HG03571 (cell line): ENCODE measurements at regions not wholly inside any gene's neighbourhood (a gene's known extent, or its start where the extent isn't known, plus 50 kb on each side); places are given as distances from the start of the nearest gene placed in this dataset.

ENCODE experiments used
- ATAC-seq: cut with Tn5 transposase; IDR thresholded peaks from one replicate; pipeline ENCODE4 v1.9.1; 2021; ENCODE audit not compliant: unreplicated experiment

DNA sequence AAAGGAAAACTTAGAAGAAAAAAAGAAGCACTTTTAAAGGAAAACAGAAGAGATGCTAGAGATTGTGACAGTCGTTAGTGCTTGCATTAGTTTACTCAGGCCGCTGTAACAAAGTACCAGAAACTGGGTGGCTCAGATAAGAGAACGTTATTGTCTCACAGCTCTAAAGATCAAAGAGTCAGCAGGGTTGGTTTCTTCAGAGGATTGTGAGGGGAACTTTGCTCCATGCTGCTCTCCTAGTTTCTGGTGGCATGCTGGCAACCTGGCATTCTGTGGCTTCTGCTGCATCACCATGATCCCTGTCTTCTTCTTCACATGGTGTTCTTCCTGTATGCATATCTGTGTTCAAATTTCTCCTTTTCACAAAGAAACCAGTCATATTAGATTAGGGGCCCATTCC, 119.4 kb upstream of the PLEKHA5 start:
- ATAC-seq, result no peak

DNA sequence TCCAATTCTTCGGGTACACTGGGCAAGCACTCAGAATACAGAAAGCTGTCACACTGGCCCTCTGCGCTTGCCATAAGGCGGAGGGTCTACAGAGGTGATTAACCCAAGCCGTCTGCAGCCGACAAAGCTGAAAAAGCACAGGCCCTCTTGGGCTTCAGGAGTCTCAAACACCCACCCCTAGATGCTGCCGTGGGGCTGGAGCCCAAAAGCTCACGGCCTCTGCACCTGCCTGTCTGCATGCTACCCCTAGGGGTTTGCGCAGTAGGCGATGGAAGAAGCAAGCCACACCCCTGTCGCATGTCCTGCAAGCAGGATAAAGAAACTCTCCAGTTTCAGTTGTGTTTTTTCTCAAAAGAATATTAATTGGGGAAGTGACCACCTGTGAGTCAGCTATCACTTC, 118.8 kb upstream of the PLEKHA5 start:
- no peak for ATAC-seq

DNA sequence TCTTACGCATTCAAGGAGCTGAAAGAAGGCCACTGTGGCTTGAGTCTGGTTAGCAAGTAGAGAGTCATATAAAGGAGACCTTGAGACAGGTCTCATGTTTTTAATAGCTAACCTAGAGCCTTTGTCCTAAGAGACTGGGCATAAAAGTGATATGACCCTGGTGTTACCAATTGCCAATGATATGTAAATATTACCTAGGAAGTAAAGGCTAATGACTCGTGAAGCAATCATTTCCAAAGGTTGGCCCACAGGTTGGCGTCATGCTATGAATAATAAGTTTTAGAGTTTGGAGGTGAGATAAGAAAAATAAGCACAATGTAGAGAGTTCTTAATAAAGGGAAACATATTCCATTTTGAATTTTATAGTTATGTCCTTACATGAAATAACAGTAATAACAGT, 116.6 kb upstream of the PLEKHA5 start:
- ATAC-seq, result no peak

DNA sequence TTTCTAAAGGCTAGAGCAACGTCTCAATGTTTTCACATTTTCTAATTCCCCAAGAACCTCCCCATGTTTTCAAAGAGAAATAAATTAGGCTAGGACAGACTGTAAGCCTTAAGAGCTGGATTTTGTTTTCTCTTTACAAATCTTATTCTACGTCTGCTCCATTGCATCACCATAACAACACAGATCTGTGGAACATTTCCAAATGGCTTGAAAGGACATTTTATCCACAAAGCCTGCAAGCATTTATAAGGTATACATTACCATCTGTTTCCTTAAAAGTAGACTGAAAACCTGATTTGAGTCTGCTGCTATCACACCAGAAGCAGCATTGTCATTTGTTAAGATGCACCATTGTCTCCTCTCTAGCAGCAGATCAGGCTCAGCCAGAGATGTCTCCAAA, 115.3 kb upstream of the PLEKHA5 start:
- no peak for ATAC-seq

DNA sequence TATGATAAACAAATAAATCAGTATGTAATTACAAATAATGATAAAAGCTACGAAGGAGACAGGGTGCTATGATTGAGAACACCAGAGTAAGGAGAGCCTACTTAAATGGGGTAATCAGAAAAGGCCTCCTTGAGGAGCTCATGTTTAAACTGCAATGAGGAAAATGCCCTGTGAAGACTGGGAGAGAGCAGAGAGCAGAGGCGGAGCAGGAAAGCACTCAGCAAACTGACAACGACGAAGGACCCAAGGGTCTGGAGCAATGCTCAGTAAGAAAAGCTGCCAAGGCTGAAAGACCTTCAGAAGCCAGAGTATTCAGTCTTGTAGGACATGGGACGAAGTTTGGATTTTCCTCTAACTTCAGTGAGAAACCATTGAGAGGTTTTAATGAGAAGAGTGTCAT, 114.2 kb upstream of the PLEKHA5 start:
- no peak for ATAC-seq

DNA sequence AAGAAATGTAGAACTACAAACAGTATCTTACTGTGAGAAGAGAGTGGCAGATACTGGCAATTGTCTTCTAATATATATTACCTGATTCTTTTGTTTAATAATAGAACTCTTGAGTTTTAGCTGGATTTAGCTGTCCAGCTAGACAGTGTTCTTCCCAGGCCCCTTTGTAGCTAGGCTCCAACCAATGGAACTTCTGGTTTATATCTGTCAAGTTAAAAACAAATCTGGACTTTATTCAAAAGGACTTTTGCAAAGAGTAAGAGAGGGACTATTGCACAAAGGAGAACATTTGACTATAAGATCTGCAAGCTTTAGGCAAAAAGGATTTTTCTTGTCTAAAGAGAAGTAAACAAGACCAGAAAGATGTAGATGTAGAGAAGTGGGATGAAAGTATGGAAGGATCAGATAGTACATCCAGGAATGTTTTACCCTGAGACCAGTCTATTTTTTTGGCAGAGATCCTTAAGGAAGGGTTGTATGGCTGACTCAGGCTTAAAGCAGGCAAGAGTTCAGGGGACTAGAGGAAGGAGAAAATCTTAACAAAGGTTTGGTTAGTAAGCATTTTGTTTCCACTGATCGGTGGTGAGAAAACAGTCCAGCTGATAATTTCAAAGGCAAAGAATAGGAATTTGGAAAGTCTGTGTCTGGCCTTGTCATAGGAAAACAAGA, 111.1 kb upstream of the PLEKHA5 start:
- no peak for ATAC-seq

DNA sequence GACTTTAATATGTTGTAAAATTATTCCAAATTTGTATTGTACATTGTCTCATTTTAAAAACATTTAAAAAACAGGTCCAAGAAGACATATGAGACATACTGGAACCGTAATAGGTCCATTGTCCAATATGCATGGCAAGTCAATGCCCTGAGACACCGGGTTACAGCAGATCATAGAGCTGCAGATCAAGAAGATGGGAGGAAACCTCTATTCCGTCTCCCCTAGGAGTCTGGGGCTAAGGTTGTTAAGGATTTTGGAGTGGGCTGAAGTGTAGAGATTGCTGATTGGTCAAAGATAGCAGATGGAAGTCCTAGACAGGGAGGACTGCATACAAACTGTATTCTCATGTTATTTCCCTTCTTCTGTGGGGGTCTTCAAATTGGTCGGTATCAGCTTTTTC, 108.3 kb upstream of the PLEKHA5 start:
- ATAC-seq, result no peak

DNA sequence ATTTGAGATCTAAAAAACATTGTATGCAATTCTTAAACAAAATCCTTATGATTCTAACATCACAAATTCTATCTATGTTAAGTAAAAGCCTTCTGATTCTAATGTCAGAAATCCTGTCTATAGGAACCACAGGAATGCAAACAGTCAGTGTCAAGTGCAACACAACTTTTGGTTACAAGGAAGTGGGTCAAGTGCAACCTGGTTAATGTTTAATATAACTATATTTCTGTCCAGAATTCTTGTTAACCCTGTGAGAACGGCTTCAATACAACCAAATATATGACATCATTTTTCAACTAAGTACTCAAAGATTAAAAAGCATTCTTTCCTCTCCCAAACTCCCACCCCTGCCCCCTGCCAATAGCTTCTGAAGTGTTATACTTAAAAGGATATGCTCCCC, 107.9 kb upstream of the PLEKHA5 start:
- no peak for ATAC-seq

DNA sequence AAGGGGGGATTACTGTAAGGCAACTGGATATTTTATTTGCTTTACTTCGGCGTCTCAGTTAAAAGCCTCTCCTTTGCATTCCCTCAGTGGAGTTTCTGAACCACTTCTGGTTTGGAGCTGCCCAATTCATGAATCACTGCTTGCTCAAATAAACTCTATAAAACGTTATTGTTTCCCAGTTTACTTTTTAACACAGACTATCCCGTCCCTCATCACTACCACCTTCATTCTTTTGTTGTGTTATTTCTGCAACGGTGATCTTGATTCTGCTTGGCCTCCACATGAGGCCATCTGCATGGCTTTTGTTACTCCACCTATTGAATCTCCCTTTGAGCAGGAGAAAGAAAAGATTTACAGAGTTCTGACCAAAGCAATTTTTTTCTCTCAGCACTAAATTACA, 104.0 kb upstream of the PLEKHA5 start:
- ATAC-seq, result no peak

DNA sequence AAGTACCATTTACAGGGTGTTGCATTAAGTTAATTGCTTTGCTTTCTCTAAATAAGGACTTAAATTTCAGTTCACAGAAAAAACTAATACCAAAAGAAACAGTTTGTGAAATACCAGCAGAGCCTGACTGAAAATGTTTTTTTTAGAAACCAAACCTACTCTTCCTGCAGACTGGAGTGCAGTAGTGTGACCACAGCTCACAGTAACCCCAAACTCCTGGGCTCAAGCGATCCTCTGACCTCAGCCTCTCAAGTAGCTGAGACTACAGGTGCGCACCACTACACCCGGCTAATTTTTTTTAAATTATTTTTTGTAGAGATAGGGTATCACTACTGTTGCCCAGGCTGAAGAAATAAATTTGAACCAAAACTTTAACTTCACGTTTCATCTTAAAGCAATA, 103.5 kb upstream of the PLEKHA5 start:
- ATAC-seq, result no peak

DNA sequence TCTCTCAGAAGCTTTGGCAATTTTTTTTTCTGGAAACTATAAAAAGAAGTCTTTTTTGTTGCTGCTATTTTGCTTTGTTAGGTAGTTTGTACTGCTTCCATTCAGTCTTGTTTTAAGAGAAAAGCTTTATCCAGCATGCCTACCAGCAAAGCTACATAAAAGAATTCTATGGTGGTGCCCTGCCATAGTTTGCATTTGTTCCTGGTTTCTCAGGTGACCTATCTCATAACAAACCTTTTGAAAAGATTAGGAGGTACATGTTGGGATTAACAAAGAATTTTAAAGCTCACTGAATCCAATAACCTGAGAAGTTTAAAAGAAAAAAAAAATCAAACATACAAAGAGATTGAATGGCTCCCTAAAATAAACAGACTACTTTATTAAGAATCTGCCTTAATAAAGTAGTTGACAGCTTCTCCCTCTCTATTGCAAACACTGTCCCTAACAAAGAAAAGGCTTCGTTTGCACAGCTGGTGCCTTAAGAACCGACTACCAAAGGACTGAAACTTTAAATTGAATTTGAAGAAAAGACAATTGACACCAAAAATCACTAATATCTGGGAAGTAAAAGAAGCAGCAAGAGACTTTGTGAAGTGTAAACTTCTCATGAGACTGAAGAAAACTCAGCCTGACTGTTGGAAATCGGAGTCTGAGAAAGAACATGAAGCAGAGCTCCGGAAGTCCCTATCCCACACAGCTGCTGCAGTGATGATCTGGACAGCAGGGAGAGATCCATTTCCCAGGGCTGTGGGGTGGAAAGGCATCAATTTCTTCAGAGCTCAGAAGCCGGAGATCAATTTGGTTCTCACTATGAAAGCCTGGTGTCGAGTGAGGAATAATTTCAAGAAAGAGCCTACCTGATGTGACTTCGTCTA, 102.7 kb upstream of the PLEKHA5 start:
- no peak for ATAC-seq

DNA sequence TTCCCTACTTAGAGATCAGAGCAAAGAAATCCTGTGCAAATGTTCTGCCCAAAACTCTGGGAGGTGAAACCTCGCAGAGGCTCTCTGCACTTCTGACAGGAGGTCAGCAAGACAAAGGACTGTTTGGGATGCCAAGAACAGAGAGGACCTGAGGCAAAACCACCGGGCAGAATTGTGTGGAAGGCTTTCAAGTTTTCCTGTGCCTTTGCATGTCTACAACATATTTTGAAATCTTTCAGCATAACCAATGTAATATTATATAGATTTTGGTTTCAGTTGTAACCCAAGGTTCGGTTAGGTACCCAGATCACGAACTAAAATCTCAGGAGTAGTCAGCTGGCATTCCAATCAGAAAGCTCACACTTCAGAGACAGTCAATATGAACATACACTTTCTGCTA, 99.4 kb upstream of the PLEKHA5 start:
- no peak for ATAC-seq

DNA sequence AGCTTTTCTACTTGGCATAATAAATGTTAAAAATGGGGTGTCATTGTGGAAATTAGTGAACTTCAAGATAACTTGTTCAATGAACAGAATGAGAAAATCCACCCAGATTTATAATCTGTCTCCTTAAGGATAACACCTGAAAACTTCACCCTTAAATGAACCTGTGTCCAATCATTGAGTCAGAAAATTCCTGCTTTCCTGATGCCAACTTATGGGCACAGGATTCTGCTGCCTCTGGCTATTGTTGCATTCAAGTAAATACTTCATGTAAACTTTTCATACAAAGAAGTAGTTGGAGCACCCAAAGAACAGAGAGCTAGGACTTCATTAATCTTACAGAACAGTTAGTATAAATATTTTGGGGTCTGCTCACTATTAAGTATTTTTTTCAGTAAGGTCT, 98.9 kb upstream of the PLEKHA5 start:
- ATAC-seq, result no peak

DNA sequence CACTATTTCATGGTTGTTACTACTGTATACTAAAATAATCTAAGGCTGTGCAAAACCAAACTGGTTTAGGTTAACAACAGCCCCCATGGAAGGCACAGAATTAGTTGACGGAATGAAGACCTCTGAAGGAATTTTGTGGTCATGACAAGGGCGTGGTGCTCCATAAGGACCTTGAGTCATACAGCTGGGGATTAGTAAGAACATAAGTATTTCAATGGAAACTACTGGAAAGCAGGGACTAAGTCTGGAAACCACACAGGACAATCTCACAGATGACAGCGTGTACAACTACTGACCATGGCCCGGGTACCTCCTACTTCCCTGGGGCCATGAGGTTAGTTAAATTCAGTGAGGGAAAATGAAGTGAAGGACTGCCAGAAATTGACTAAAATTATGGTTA, 98.5 kb upstream of the PLEKHA5 start:
- no peak for ATAC-seq

DNA sequence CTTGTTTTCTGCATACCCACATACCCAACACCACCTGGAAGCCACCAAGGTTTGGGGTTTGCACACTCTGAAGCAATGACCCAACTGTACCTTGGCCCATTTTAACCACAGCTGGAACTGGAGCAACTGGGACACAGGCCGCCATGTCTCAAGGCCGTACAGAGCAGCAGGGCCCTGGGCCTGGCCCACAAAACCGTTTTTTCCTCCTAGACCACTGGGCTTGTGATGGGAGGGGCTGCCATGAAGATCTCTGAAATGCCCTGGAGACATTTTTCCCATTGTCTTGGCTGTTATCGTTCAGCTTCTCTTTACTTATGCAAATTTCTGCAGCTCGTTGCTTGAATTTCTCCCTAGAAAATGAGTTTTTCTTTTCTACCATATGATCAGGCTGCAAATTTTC, 96.7 kb upstream of the PLEKHA5 start:
- no peak for ATAC-seq

DNA sequence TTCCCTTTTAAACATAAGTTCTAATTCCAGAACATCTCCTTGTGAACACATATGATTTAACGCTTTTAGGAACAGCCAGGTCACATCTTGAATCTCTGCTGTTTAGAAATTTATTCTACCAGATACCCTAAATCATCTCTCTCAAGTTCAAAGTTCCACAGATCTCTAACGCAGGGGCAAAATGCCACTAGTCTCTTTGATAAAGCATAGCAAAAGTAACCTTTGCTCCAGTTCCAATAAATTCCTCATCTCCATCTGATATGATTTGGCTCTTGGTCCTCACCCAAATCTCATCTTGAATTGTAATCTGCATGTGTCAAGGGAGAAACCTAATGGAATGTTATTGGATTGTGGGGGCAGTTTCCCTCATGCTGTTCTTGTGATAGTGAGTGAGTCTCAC, 96.3 kb upstream of the PLEKHA5 start:
- ATAC-seq, result no peak

DNA sequence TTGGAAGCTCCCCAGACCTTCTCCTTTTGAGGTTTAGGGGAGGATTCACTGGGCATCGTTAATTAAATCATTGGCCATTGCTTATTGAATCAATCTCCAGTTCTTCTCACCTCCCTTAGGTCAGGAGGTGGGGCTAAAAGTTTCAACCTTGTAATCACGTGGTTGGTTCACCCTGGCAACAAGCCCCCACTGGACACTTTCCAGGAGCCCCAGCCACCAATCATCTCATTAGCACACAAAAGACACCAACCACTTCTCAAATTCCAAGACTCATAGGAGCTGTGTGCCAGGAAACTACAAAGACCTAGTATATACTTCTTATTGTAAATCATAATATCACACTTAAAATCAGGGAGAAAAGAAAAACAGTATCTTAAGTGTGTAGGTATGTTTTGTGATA, 94.6 kb upstream of the PLEKHA5 start:
- no peak for ATAC-seq

DNA sequence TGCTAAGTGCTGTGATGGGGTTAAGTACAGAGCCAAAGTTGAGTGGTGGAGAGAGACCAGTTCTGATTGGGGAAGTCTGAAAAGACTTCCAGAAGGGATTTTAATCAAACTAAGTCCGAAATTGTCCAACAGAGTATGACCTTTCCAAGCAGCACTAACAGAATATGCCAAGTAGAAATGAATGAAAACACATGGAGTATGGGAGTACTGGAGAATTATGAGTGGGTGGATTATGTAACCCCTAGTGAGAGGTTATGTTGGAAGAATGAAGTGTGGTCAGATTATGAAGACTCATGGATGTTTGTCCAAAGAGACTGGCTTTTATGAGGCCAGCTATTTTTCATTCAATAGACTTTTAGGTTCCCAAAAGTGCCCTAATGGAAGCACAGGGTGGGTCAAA, 94.0 kb upstream of the PLEKHA5 start:
- ATAC-seq, result no peak

DNA sequence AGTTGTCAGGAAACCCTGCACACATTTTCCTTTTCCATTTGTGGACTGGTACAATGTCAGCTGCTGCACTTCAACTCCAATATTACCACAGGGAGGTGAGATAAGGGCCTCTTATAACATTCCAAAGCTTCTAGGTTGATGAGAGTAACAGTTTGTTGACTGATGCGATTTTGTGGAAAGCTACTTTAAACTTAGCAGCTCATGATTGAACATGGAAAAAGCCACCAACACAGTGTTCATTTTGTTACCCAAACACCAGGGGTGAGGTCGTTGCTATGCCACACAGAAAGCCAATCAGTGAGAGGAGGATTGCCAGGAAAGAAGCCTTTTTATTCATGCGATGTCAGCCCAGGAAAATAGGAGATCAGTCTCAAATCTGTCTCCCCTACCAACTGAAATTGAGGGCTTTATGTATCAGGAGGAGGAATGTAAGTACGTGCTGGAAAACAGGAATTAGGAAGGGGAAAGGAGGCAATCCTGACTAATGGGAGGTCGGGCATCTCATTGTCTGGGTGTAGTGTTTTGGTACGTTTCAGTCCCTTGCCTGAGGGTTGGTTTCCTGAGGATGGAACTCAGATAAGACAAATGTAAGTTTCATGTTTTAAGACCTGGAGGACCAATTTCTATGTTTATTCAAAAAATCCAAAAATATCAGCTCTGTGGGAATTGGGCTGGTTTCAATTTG, 92.7 kb upstream of the PLEKHA5 start:
- no peak for ATAC-seq

DNA sequence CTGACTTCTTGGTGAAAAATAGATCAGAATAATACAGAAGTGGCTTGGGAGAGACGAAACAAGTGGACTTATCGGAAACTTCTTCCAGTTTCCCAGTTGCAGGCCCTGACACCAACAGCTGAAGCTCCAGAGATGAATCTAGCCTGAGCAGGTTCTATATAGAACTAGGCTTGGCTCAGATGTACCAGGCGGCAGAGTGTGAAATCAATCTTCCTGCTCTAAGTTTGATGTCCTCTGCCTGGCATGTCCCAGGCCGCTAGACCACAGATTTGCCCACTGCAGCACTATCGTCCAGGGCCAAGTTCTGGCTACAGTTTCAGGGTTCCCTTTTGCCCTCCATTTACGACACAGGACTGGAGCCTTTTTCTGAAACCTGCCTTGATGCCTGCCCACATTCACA, 91.3 kb upstream of the PLEKHA5 start:
- no peak for ATAC-seq

DNA sequence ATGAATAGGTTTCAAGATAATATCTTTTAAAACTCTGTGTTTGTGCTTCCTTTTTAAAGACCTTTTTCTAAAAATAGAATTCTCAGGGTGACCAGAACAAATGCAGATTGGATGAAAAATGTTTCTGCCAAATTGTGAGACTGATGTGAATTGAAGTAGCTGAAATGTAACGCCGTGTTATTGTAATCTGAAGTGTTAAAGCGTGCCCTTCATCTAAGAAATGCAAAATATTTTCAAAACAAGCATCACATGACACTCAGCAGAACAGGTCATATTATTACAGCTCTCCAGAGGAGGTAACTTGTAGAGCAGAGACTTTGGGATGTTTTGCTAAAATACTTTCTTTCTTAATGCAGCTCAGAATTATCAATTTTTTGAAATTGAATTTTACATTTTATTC, 90.0 kb upstream of the PLEKHA5 start:
- no peak for ATAC-seq

DNA sequence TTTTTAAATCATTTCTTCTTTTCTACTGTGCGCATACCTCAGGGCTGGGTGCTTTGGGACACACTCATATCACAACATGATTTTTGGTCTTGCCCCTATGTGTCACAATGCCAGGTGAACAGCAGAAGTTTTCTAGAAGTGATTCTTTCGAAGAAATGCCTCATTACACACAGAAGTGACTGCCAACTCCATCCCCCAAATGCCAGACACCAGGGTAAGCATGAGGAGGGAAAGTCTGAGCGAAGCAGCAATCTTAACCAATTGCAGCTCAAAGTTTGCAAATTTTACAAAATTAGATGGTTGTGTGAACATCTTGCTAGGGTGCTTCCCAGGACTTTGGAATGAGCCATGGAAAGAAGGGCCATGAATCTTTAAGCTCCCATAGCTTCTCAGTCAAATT, 87.3 kb upstream of the PLEKHA5 start:
- ATAC-seq, result no peak
